ENCODE measurements at regions not wholly inside any gene's neighbourhood (a gene's known extent, or its start where the extent isn't known, plus 50 kb on each side); places are given as distances from the start of the nearest gene placed in this dataset.

- H3K9me3 ChIP-seq: no peaks in the 10 kb centered on the region
- no peaks in the 10 kb centered on the region for H3K27me3 ChIP-seq (replicated peaks; ENCODE audit: insufficient read depth)
- TF ChIP-seq, protein P1, sequence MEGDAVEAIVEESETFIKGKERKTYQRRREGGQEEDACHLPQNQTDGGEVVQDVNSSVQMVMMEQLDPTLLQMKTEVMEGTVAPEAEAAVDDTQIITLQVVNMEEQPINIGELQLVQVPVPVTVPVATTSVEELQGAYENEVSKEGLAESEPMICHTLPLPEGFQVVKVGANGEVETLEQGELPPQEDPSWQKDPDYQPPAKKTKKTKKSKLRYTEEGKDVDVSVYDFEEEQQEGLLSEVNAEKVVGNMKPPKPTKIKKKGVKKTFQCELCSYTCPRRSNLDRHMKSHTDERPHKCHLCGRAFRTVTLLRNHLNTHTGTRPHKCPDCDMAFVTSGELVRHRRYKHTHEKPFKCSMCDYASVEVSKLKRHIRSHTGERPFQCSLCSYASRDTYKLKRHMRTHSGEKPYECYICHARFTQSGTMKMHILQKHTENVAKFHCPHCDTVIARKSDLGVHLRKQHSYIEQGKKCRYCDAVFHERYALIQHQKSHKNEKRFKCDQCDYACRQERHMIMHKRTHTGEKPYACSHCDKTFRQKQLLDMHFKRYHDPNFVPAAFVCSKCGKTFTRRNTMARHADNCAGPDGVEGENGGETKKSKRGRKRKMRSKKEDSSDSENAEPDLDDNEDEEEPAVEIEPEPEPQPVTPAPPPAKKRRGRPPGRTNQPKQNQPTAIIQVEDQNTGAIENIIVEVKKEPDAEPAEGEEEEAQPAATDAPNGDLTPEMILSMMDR (IDR thresholded peaks at IDR 0.05): no peak
- no peaks in the 10 kb centered on the region for H3K36me3 ChIP-seq
- no peak overlapping the region for H3K4me3 ChIP-seq
- ATAC-seq (ENCODE audit: insufficient number of reproducible peaks, low FRiP score, low read depth) (no peak), DNase-seq (ENCODE audit: low spot score) (no peak)
- H3K27ac ChIP-seq: no peak overlapping the region
- no peaks in the 10 kb centered on the region for H3K4me1 ChIP-seq (ENCODE audit: control insufficient read depth in 1 of 2, low read depth in 2 of 2)
Observed at GRCh38 chr4:19657856-19658255, 593.8 kb upstream of the SLIT2 start.

- no peak for DNase-seq (ENCODE audit: low spot score)
Observed at GRCh38 chr4:19655666-19656065, 596.0 kb upstream of the SLIT2 start.

DNA sequence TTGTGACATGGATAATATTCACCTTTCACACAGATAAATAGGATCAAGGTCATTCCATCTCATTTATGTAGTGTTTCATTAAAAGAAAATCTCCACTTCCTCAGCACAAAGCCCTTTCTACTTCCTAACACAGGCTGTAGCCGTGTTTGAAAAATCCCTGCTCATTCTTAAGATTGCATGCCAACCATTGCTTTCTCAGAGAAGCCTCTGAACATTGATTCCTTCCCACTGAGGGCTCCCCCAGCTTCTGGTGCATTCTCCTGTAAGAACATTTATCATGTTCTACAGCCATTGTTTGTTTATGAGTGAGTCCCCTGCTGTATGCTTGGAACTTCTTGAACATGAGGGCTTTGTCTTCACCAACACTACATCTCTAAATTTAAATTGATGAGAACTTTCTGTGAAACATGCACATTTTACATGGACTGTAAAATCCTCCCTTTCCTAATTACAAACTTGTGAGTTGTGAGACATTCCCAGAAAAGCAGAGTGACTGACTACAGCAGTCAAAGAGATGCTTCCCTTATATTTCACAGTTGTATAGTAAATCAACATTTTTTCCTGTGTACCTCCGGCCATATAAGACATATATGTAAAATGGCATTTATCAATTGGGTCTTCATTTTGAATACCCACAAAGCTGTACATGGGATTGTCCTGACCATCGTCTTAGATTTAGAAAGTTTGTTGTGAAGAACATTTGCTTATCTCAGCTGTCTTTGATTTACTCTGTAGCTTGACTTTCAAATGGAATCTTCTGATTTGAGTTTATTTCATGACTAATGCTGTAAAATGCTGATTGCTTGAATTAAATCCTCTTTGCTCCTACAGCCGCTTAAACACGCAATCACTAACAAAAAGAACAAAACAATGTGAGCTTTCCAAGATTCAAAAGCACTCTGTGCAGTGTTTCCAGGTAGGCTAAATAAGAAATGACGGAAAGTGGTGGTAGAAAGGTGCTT lies 600.5 kb upstream of the SLIT2 start:
- TF ChIP-seq, protein P1 (IDR thresholded peaks at IDR 0.05): no peak
- no peaks in the 10 kb centered on the region for H3K4me1 ChIP-seq (ENCODE audit: control insufficient read depth in 1 of 2, low read depth in 2 of 2)
- no peak for DNase-seq (ENCODE audit: low spot score)
- no peak for ATAC-seq (ENCODE audit: insufficient number of reproducible peaks, low FRiP score, low read depth)
- H3K9me3 ChIP-seq: no peaks in the 10 kb centered on the region
- no peaks in the 10 kb centered on the region for H3K36me3 ChIP-seq
- H3K27me3 ChIP-seq (replicated peaks; ENCODE audit: insufficient read depth): no peaks in the 10 kb centered on the region
- H3K4me3 ChIP-seq: no peak overlapping the region
- H3K27ac ChIP-seq: no peak overlapping the region

More at GRCh38 chr4:19655666-19656065, 596.0 kb upstream of the SLIT2 start:
- H3K27me3 ChIP-seq (replicated peaks; ENCODE audit: insufficient read depth): no peaks in the 10 kb centered on the region
- no peak for ATAC-seq (ENCODE audit: insufficient number of reproducible peaks, low FRiP score, low read depth)
- TF ChIP-seq, protein P1 (IDR thresholded peaks at IDR 0.05): no peak
- H3K36me3 ChIP-seq: no peaks in the 10 kb centered on the region
- H3K4me1 ChIP-seq (ENCODE audit: control insufficient read depth in 1 of 2, low read depth in 2 of 2): no peaks in the 10 kb centered on the region
- H3K9me3 ChIP-seq: no peaks in the 10 kb centered on the region
- no peak overlapping the region for H3K27ac ChIP-seq
- H3K4me3 ChIP-seq: no peak overlapping the region

GRCh38 chr4:19645589-19645988 lies 606.1 kb upstream of the SLIT2 start:
- Histone ChIP-seq H3K27ac (no peak overlapping the region), H3K9me3 (no peaks in the 10 kb centered on the region), H3K4me1 (ENCODE audit: control insufficient read depth in 1 of 2, low read depth in 2 of 2) (no peaks in the 10 kb centered on the region), H3K4me3 (no peak overlapping the region), H3K36me3 (no peaks in the 10 kb centered on the region), H3K27me3 (replicated peaks; ENCODE audit: insufficient read depth) (no peaks in the 10 kb centered on the region)
- ATAC-seq (ENCODE audit: insufficient number of reproducible peaks, low FRiP score, low read depth) (no peak), DNase-seq (ENCODE audit: low spot score) (no peak)
- TF ChIP-seq, protein P1 (IDR thresholded peaks at IDR 0.05): no peak

DNA sequence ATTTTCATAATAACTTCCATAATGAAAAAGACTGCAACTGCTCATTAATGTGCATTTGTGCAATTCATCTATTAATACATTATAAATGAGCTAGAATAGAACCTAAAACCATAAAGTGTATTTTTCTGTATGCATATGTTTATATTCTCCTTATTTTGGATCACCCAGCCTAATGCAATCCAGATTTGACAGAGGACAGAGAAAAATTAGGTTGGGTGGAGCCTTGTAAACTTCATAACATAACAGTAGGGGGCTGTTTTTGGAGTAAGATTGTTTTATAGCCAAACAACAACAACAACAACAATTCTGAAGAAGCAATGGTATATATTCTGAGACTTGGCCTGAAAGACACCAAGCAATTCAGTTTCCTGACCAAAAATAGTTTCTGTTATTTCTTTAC lies 615.3 kb upstream of the SLIT2 start:
- H3K27me3 ChIP-seq (replicated peaks; ENCODE audit: insufficient read depth): no peaks in the 10 kb centered on the region
- TF ChIP-seq, protein P1 (IDR thresholded peaks at IDR 0.05): no peak
- DNase-seq (ENCODE audit: low spot score) (no peak), ATAC-seq (ENCODE audit: insufficient number of reproducible peaks, low FRiP score, low read depth) (no peak)
- H3K27ac ChIP-seq: no peak overlapping the region
- no peak overlapping the region for H3K4me3 ChIP-seq
- no peaks in the 10 kb centered on the region for H3K36me3 ChIP-seq
- H3K9me3 ChIP-seq: no peaks in the 10 kb centered on the region
- no peaks in the 10 kb centered on the region for H3K4me1 ChIP-seq (ENCODE audit: control insufficient read depth in 1 of 2, low read depth in 2 of 2)
